PC-3 (cell line): ENCODE measurements at regions not wholly inside any gene's neighbourhood (a gene's known extent, or its start where the extent isn't known, plus 50 kb on each side); places are given as distances from the start of the nearest gene placed in this dataset.
A peak's percentile ranks its signal among the peaks of the same experiment; 100 is the strongest.

Experiments
- ATAC-seq: fragments of 200-7000 bp; cut with Tn5 transposase; 2 replicates; pipeline ENCODE4 v1.9.1; 2020; ENCODE audit warnings: mild to moderate bottlenecking, moderate library complexity
- BruUV-seq: library from RNA; stranded (reverse); fragments of 400-500 nt; replicated peaks from 2 replicates; lab custom pipeline; 2021; lab: Mats Ljungman, UMichigan
- CTCF ChIA-PET: fragments of 300-600 bp; sonication (Branson Sonifier 250); formaldehyde crosslinking; loops from one replicate; lab custom pipeline; 2022; ENCODE audit warnings: antibody characterized with exemption; lab: Charles Lee
- POLR2A ChIA-PET: fragments of 300-600 bp; sonication (Branson Sonifier 250); formaldehyde crosslinking; loops from one replicate; lab custom pipeline; 2022; ENCODE audit warnings: antibody characterized with exemption; ENCODE audit not compliant: unreplicated experiment; lab: Charles Lee
- DNase-seq: peaks from one replicate; pipeline ENCODE4 v3.0.0-alpha.2; 2015
- H2AFZ ChIP-seq: fragments of 300-600 bp; sonication (generic); 2 replicates; pipeline ENCODE4 v1.6.0; 2016; ENCODE audit warnings: antibody characterized with exemption, low read length
- H3F3A ChIP-seq: fragments of 300-600 bp; sonication (generic); one replicate; pipeline ENCODE4 v1.6.0; 2017; ENCODE audit warnings: antibody characterized with exemption, low read length, control low read depth, mild to moderate bottlenecking; ENCODE audit not compliant: unreplicated experiment
- H3K27ac ChIP-seq: fragments of 300-600 bp; sonication (generic); 2 replicates; pipeline ENCODE4 v1.5.1; 2016; ENCODE audit warnings: mild to moderate bottlenecking, low read length
- H3K27me3 ChIP-seq: fragments of 300-600 bp; sonication (generic); 2 replicates; pipeline ENCODE4 v1.6.1; 2016; ENCODE audit warnings: low read length, mixed read lengths
- H3K36me3 ChIP-seq: fragments of 300-600 bp; sonication (generic); 2 replicates; pipeline ENCODE4 v1.6.1; 2016; ENCODE audit warnings: low read depth, mixed run types, low read length, mixed read lengths
- H3K4me1 ChIP-seq: fragments of 300-600 bp; sonication (generic); 2 replicates; pipeline ENCODE4 v1.5.1; 2016; ENCODE audit warnings: low read length; ENCODE audit not compliant: insufficient read depth
- H3K4me2 ChIP-seq: fragments of 300-600 bp; sonication (generic); 2 replicates; pipeline ENCODE4 v1.6.0; 2016; ENCODE audit warnings: low read length
- H3K4me3 ChIP-seq: fragments of 300-600 bp; sonication (generic); 2 replicates; pipeline ENCODE4 v1.5.1; 2016; ENCODE audit warnings: mild to moderate bottlenecking, low read length, mixed read lengths
- H3K79me2 ChIP-seq: fragments of 300-600 bp; sonication (generic); 2 replicates; pipeline ENCODE4 v1.6.1; 2017; ENCODE audit warnings: low read length, mixed read lengths
- H3K9ac ChIP-seq: fragments of 300-600 bp; sonication (generic); 2 replicates; pipeline ENCODE4 v1.6.0; 2016; ENCODE audit warnings: mild to moderate bottlenecking, low read length
- H3K9me2 ChIP-seq: fragments of 300-600 bp; sonication (generic); replicated peaks from 2 replicates; pipeline ENCODE4 v1.6.1; 2016; ENCODE audit warnings: mixed run types, low read length, mixed read lengths
- H3K9me3 ChIP-seq: fragments of 300-600 bp; sonication (generic); 2 replicates; pipeline ENCODE4 v1.6.1; 2016; ENCODE audit warnings: low read length, mixed read lengths
- H4K20me1 ChIP-seq: fragments of 300-600 bp; sonication (generic); 2 replicates; pipeline ENCODE4 v1.6.1; 2016; ENCODE audit warnings: low read length, mixed read lengths
- EZH2 ChIP-seq: fragments of 300-600 bp; sonication (generic); IDR thresholded peaks from one replicate; pipeline ENCODE4 v1.6.1; 2017; ENCODE audit warnings: antibody characterized with exemption, mild to moderate bottlenecking, low read length; ENCODE audit not compliant: unreplicated experiment
- EZH2phosphoT487 ChIP-seq: fragments of 300-600 bp; sonication (generic); IDR thresholded peaks from 2 replicates; pipeline ENCODE4 v1.6.1; 2018; ENCODE audit warnings: mild to moderate bottlenecking, antibody characterized with exemption, low read length, borderline replicate concordance
- intact Hi-C: fragments of 100-400 bp; cut with micrococcal nuclease; formaldehyde crosslinking; loops from 2 replicates; pipeline ENCODE4 v1.9.0; 2023
- TF ChIP-seq, protein P1 (sequence below): fragments of 300-600 bp; sonication (generic); conservative IDR thresholded peaks from 2 replicates; pipeline ENCODE4 v1.5.1; 2017; ENCODE audit warnings: antibody characterized with exemption, low read depth, mild to moderate bottlenecking, low read length

DNA sequence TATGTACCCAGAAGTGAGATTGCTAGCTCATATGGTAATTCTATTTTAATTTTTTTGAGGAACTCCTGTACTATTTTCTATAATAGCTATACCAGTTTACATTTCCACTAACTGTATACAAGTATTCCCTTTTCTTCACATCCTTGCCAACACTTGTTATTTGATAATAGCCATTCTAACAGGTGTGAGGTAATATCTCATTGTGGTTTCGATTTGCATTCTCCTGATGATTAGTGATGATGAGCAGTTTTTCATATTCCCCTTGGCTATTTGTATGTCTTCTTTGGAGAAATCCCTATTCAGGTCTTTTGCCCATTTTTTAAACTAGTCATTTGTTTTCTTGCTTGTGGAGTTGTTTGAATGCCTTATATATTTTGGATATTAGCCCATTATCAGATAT is 121.3 kb downstream of the BBS10 start:
- Histone ChIP-seq H3K9ac (no peak overlapping the region), H3K4me3 (no peak overlapping the region), H3K4me1 (peaks cover 5% of the 10 kb centered on the region; the same call in 1 of the 2 replicates), H4K20me1 (no peaks in the 10 kb centered on the region), H3K4me2 (no peak overlapping the region), H3K79me2 (no peaks in the 10 kb centered on the region), H3K9me2 (no peaks in the 10 kb centered on the region), H3K27me3 (no peaks in the 10 kb centered on the region), H3F3A (no peaks in the 10 kb centered on the region), H3K36me3 (no peaks in the 10 kb centered on the region), H3K9me3 (no peaks in the 10 kb centered on the region), H2AFZ (no peak overlapping the region), H3K27ac (no peak overlapping the region)
- BruUV-seq = no TSS peak
- DNase-seq (no peak), ATAC-seq (no peak)
- TF ChIP-seq, protein P1, sequence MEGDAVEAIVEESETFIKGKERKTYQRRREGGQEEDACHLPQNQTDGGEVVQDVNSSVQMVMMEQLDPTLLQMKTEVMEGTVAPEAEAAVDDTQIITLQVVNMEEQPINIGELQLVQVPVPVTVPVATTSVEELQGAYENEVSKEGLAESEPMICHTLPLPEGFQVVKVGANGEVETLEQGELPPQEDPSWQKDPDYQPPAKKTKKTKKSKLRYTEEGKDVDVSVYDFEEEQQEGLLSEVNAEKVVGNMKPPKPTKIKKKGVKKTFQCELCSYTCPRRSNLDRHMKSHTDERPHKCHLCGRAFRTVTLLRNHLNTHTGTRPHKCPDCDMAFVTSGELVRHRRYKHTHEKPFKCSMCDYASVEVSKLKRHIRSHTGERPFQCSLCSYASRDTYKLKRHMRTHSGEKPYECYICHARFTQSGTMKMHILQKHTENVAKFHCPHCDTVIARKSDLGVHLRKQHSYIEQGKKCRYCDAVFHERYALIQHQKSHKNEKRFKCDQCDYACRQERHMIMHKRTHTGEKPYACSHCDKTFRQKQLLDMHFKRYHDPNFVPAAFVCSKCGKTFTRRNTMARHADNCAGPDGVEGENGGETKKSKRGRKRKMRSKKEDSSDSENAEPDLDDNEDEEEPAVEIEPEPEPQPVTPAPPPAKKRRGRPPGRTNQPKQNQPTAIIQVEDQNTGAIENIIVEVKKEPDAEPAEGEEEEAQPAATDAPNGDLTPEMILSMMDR = no peak
- TF ChIP-seq EZH2phosphoT487 (no peak), EZH2 (no peak)
- ChIA-PET POLR2A (no interaction called here), CTCF (interaction anchor here (0.7 kb wide), 1 partner anchor 126 kb away, joined by 6 read pairs; no protein-coding TSS in a partner anchor)
- intact Hi-C loops = no loop called here

DNA sequence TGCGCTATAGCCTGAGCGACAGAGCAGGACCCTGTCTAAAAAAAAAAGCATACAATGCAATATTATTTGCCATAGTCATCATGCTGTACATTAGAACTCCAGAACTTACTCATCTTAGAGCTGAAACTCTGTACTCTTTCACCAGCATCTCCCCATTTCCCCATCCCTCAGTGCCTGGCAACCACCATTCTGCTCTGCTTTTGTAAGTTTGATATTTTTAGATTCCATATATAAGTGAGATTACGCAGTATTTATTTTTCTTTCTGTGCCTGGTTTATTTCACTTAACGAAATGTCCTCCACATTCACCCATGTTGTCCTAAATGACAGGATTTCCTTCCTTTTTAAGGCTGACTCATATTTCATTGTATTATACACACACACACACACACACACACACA is 121.8 kb downstream of the BBS10 start:
- Histone ChIP-seq H3K9ac (no peak overlapping the region), H3K27me3 (no peaks in the 10 kb centered on the region), H3K79me2 (no peaks in the 10 kb centered on the region), H4K20me1 (no peaks in the 10 kb centered on the region), H3K4me2 (no peak overlapping the region), H3F3A (no peaks in the 10 kb centered on the region), H3K9me2 (no peaks in the 10 kb centered on the region), H3K4me3 (no peak overlapping the region), H3K9me3 (no peaks in the 10 kb centered on the region), H3K27ac (no peak overlapping the region), H3K4me1 (peaks cover 5% of the 10 kb centered on the region; the same call in 1 of the 2 replicates), H2AFZ (no peak overlapping the region), H3K36me3 (no peaks in the 10 kb centered on the region)
- no peak for TF ChIP-seq EZH2
- no peak for TF ChIP-seq EZH2phosphoT487
- TF ChIP-seq, protein P1 = no peak
- ChIA-PET POLR2A (interaction anchor here (0.5 kb wide), 1 partner anchor 191 kb away, joined by 3 read pairs; no protein-coding TSS in a partner anchor), CTCF (interaction anchor here (0.7 kb wide), 1 partner anchor 126 kb away, joined by 6 read pairs; no protein-coding TSS in a partner anchor)
- BruUV-seq = no TSS peak
- DNase-seq (peak; percentile 17), ATAC-seq (0 out of 2 replicates have a peak, but pooled peaks have one; percentile 38)
- intact Hi-C loops = no loop called here

DNA sequence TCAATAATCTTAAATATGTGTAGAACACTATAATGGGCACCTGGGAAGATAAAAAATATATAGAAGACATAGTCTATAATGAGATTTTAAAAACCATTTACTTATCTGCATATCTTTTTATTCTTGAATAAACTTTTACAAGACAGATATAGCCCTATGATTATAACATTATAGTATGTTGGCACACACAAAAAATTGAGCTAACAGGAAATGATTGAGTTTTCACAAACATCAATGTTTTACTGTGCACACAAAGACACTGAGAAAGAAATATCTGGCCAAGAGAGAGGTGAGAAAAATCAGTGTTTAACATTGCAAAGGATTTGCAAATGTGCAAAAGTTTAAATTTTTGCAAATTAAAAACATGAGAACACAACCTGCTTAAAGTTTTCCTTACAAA is 124.3 kb downstream of the BBS10 start:
- no TSS peak for BruUV-seq
- POLR2A ChIA-PET = no interaction called here
- ATAC-seq = peak; percentile 77
- TF ChIP-seq EZH2phosphoT487 (no peak), EZH2 (no peak)
- TF ChIP-seq, protein P1 = no peak
- Histone ChIP-seq H3K4me3 (no peak overlapping the region), H4K20me1 (no peaks in the 10 kb centered on the region), H3F3A (no peaks in the 10 kb centered on the region), H3K79me2 (no peaks in the 10 kb centered on the region), H3K9me2 (no peaks in the 10 kb centered on the region), H3K9me3 (no peaks in the 10 kb centered on the region), H3K27me3 (no peaks in the 10 kb centered on the region), H3K4me1 (peaks cover 5% of the 10 kb centered on the region; the same call in 1 of the 2 replicates), H3K9ac (no peak overlapping the region), H3K36me3 (no peaks in the 10 kb centered on the region), H2AFZ (no peak overlapping the region), H3K4me2 (0 out of 2 replicates have a peak overlapping the region, but pooled peaks have one; percentile 2), H3K27ac (no peak overlapping the region)
- DNase-seq = peak; percentile 6
- CTCF ChIA-PET = no interaction called here
- intact Hi-C loops = no loop called here
